Nephron progenitor cell (in vitro differentiated cells): ENCODE measurements at regions not wholly inside any gene's neighbourhood (a gene's known extent, or its start where the extent isn't known, plus 50 kb on each side); places are given as distances from the start of the nearest gene placed in this dataset.

ENCODE experiments used
- DNase-seq: peaks from one replicate; pipeline ENCODE4 v3.0.0; 2021
- H3K27ac Mint-ChIP-seq: 2 replicates; pipeline ENCODE4 v1.8.0; 2021; ENCODE audit warnings: mild to moderate bottlenecking, moderate library complexity, mixed read lengths
- H3K27me3 Mint-ChIP-seq: 2 replicates; pipeline ENCODE4 v1.8.0; 2021; ENCODE audit warnings: mild to moderate bottlenecking, low read depth, mixed read lengths; ENCODE audit not compliant: poor library complexity
- H3K36me3 Mint-ChIP-seq: 2 replicates; pipeline ENCODE4 v1.8.0; 2021; ENCODE audit warnings: low read depth, mixed read lengths
- H3K4me1 Mint-ChIP-seq: 2 replicates; pipeline ENCODE4 v1.8.0; 2021; ENCODE audit warnings: mixed read lengths
- H3K4me3 Mint-ChIP-seq: 2 replicates; pipeline ENCODE4 v1.8.0; 2021; ENCODE audit warnings: mild to moderate bottlenecking, moderate library complexity, mixed read lengths
- H3K9me3 Mint-ChIP-seq: 2 replicates; pipeline ENCODE4 v1.8.0; 2021; ENCODE audit warnings: mild to moderate bottlenecking, moderate library complexity, mixed read lengths
- TF ChIP-seq, protein P1 (sequence below): fragments of 200-600 bp; sonication (generic); IDR thresholded peaks from 2 replicates; pipeline ENCODE4 v1.5.0; 2021; ENCODE audit warnings: antibody characterized with exemption

DNA sequence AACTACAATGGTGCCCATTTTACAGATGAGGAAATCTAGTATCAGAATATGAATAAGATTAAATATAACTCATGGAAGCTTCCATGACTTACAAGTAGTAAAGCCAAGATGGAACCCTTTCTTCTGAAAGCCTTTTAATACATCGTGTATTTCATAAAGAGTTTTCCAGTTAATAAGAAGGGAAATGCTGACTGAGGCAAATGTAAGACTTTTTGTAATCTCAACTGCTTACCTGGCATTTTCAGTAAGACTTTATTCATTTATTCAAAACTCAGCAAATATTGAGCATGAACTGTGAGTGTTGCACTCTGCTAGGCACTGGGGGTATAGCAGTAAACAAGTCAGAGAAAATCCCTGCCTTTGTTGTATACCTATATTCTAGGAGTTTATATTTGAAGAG lies 256.4 kb upstream of the THRB start:
- Mint-ChIP-seq H3K36me3 (no peaks in the 10 kb centered on the region), H3K4me1 (no peaks in the 10 kb centered on the region), H3K27ac (no peak overlapping the region)

GRCh38 chr3:24756101-24756888 lies 261.6 kb upstream of the THRB start:
- H3K27ac Mint-ChIP-seq: no peak overlapping the region
- TF ChIP-seq, protein P1, sequence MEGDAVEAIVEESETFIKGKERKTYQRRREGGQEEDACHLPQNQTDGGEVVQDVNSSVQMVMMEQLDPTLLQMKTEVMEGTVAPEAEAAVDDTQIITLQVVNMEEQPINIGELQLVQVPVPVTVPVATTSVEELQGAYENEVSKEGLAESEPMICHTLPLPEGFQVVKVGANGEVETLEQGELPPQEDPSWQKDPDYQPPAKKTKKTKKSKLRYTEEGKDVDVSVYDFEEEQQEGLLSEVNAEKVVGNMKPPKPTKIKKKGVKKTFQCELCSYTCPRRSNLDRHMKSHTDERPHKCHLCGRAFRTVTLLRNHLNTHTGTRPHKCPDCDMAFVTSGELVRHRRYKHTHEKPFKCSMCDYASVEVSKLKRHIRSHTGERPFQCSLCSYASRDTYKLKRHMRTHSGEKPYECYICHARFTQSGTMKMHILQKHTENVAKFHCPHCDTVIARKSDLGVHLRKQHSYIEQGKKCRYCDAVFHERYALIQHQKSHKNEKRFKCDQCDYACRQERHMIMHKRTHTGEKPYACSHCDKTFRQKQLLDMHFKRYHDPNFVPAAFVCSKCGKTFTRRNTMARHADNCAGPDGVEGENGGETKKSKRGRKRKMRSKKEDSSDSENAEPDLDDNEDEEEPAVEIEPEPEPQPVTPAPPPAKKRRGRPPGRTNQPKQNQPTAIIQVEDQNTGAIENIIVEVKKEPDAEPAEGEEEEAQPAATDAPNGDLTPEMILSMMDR: no peak
- H3K36me3 Mint-ChIP-seq: no peaks in the 10 kb centered on the region
- DNase-seq: no peak
- H3K27me3 Mint-ChIP-seq: no peaks in the 10 kb centered on the region
- H3K4me3 Mint-ChIP-seq: no peak overlapping the region
- no peaks in the 10 kb centered on the region for H3K4me1 Mint-ChIP-seq
- H3K9me3 Mint-ChIP-seq: no peaks in the 10 kb centered on the region

More for the DNA sequence above, 256.4 kb upstream of the THRB start:
- TF ChIP-seq, protein P1: no peak
- Mint-ChIP-seq H3K4me3 (no peak overlapping the region), H3K9me3 (no peaks in the 10 kb centered on the region), H3K27me3 (peaks cover 2% of the 10 kb centered on the region)
- no peak for DNase-seq

- H3K4me1 Mint-ChIP-seq: peaks cover 5% of the 10 kb centered on the region
Measured at GRCh38 chr3:24763393-24763792, 268.7 kb upstream of the THRB start.

GRCh38 chr3:24764236-24764915 lies 269.7 kb upstream of the THRB start:
- no peak overlapping the region for H3K27ac Mint-ChIP-seq
- H3K4me1 Mint-ChIP-seq: peaks cover 5% of the 10 kb centered on the region

More at GRCh38 chr3:24763393-24763792, 268.7 kb upstream of the THRB start:
- H3K36me3 Mint-ChIP-seq: no peaks in the 10 kb centered on the region
- H3K9me3 Mint-ChIP-seq: no peaks in the 10 kb centered on the region
- H3K4me3 Mint-ChIP-seq: no peak overlapping the region
- DNase-seq: no peak
- H3K27me3 Mint-ChIP-seq: no peaks in the 10 kb centered on the region
- H3K27ac Mint-ChIP-seq: no peak overlapping the region
- TF ChIP-seq, protein P1: no peak

DNA sequence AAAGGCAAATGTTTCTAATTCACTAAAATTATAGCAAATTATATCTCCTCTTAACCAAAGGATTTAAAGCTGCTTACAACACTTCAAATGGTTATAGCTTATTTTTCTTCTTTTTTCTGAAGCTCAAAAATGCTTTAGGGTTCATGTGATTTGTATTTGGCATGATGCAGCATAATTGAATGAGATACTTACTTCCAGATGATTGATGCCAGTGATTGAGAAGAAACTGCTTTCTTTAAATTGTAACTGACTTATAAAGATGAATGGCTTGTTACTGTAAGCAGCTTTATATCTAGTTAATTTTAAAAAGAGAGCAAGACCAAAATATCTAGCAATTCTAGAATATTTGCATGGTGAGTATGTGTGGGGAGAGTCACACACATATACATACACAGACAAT lies 270.7 kb upstream of the THRB start:
- Mint-ChIP-seq H3K27ac (no peak overlapping the region), H3K27me3 (no peaks in the 10 kb centered on the region), H3K36me3 (no peaks in the 10 kb centered on the region), H3K9me3 (no peaks in the 10 kb centered on the region), H3K4me1 (peaks cover 5% of the 10 kb centered on the region), H3K4me3 (no peak overlapping the region)
- TF ChIP-seq, protein P1: no peak
- no peak for DNase-seq

More at GRCh38 chr3:24764236-24764915, 269.7 kb upstream of the THRB start:
- TF ChIP-seq, protein P1: no peak
- Mint-ChIP-seq H3K9me3 (no peaks in the 10 kb centered on the region), H3K27me3 (no peaks in the 10 kb centered on the region), H3K36me3 (no peaks in the 10 kb centered on the region), H3K4me3 (no peak overlapping the region)
- no peak for DNase-seq
